GM19043 (cell line): ENCODE measurements at regions not wholly inside any gene's neighbourhood (a gene's known extent, or its start where the extent isn't known, plus 50 kb on each side); places are given as distances from the start of the nearest gene placed in this dataset.

Experiments
- ATAC-seq: cut with Tn5 transposase; IDR thresholded peaks from one replicate; pipeline ENCODE4 v1.9.1; 2021; ENCODE audit warnings: low read depth; ENCODE audit not compliant: unreplicated experiment

- ATAC-seq = no peak
Measured at GRCh38 chr6:106918115-106918514, 56.4 kb downstream of the CD24 start.

GRCh38 chr6:106916891-106917290, 57.6 kb downstream of the CD24 start:
- ATAC-seq = no peak

GRCh38 chr6:106913676-106914280, 60.8 kb downstream of the CD24 start:
- peak; percentile 77 for ATAC-seq

GRCh38 chr6:106913111-106913510, 61.4 kb downstream of the CD24 start:
- ATAC-seq = no peak

GRCh38 chr6:106912091-106912490, 62.4 kb downstream of the CD24 start:
- no peak for ATAC-seq

GRCh38 chr6:106910999-106911949, 63.3 kb downstream of the CD24 start:
- ATAC-seq = no peak

GRCh38 chr6:106908386-106908840, 66.1 kb downstream of the CD24 start:
- no peak for ATAC-seq

- no peak for ATAC-seq
Measured at GRCh38 chr6:106907754-106908153, 66.8 kb downstream of the CD24 start.

- no peak for ATAC-seq
Measured at GRCh38 chr6:106906232-106906631, 68.3 kb downstream of the CD24 start.

GRCh38 chr6:106903299-106903698, 71.2 kb downstream of the CD24 start:
- no peak for ATAC-seq

GRCh38 chr6:106901062-106901461, 73.5 kb downstream of the CD24 start:
- no peak for ATAC-seq

- ATAC-seq = no peak
Measured at GRCh38 chr6:106899697-106900096, 74.8 kb downstream of the CD24 start.

GRCh38 chr6:106897580-106897979, 76.9 kb downstream of the CD24 start:
- ATAC-seq = no peak

- no peak for ATAC-seq
Measured at GRCh38 chr6:106895703-106896040, 78.9 kb downstream of the CD24 start.

GRCh38 chr6:106894978-106895702, 79.4 kb downstream of the CD24 start:
- no peak for ATAC-seq

- no peak for ATAC-seq
Measured at GRCh38 chr6:106892186-106892585, 82.3 kb downstream of the CD24 start.

GRCh38 chr6:106890447-106890846, 84.1 kb downstream of the CD24 start:
- no peak for ATAC-seq

- ATAC-seq = no peak
Measured at GRCh38 chr6:106889692-106890091, 84.8 kb downstream of the CD24 start.

GRCh38 chr6:106886922-106887797, 87.4 kb downstream of the CD24 start:
- no peak for ATAC-seq

GRCh38 chr6:106886081-106886843, 88.3 kb downstream of the CD24 start:
- no peak for ATAC-seq
